Panc1 (cell line): ENCODE measurements at regions not wholly inside any gene's neighbourhood (a gene's known extent, or its start where the extent isn't known, plus 50 kb on each side); places are given as distances from the start of the nearest gene placed in this dataset.

Source experiments
- ATAC-seq: fragments of 200-7000 bp; cut with Tn5 transposase; 2 replicates; pipeline ENCODE4 v1.9.1; 2020; ENCODE audit warnings: mild to moderate bottlenecking, moderate library complexity
- BruUV-seq: library from RNA; stranded (reverse); fragments of 400-500 nt; replicated peaks from 2 replicates; lab custom pipeline; 2021; lab: Mats Ljungman, UMichigan
- CTCF ChIA-PET: fragments of 300-600 bp; sonication (Branson Sonifier 250); formaldehyde crosslinking; loops from one replicate; lab custom pipeline; 2022; ENCODE audit warnings: antibody characterized with exemption; lab: Charles Lee
- POLR2A ChIA-PET: fragments of 300-600 bp; sonication (Branson Sonifier 250); formaldehyde crosslinking; loops from one replicate; lab custom pipeline; 2022; ENCODE audit warnings: antibody characterized with exemption; lab: Charles Lee
- DNase-seq: peaks from one replicate; pipeline ENCODE4 v3.0.0-alpha.2; 2010; ENCODE audit warnings: low read depth, low spot score
- H3K27ac ChIP-seq: 2 replicates; pipeline ENCODE4 v1.5.1; 2011; ENCODE audit warnings: mild to moderate bottlenecking, low read length, inconsistent platforms
- H3K27me3 ChIP-seq: fragments of 200-500 bp; sonication (Bioruptor generic); 2 replicates; pipeline ENCODE4 v1.6.0; 2014; ENCODE audit warnings: low read length, inconsistent platforms; ENCODE audit not compliant: control insufficient read depth, insufficient read depth
- H3K36me3 ChIP-seq: fragments of 200-500 bp; sonication (Bioruptor generic); 2 replicates; pipeline ENCODE4 v1.5.1; 2014; ENCODE audit warnings: inconsistent platforms, mild to moderate bottlenecking, low read length, moderate library complexity; ENCODE audit not compliant: control insufficient read depth, insufficient read depth
- H3K4me1 ChIP-seq: 2 replicates; pipeline ENCODE4 v1.5.1; 2011; ENCODE audit warnings: inconsistent platforms, mild to moderate bottlenecking, low read length, moderate library complexity; ENCODE audit not compliant: control insufficient read depth, insufficient read depth
- H3K4me3 ChIP-seq, 2 experiments: 2 replicates each; pipeline ENCODE4 v1.5.1; 2011 to 2012; ENCODE audit warnings: low read depth in 2 of 2, low read length in 2 of 2, mild to moderate bottlenecking in 2 of 2, inconsistent platforms in 1 of 2, moderate library complexity in 1 of 2
- H3K9me3 ChIP-seq: fragments of 200-500 bp; sonication (Bioruptor generic); 2 replicates; pipeline ENCODE4 v1.5.1; 2014; ENCODE audit warnings: low read depth, mild to moderate bottlenecking, inconsistent platforms, low read length, moderate library complexity; ENCODE audit not compliant: control insufficient read depth, insufficient read depth
- POLR2AphosphoS5 ChIP-seq: IDR thresholded peaks from 2 replicates; pipeline ENCODE4 v1.6.1; 2012; ENCODE audit warnings: mild to moderate bottlenecking, low read depth, low read length, moderate library complexity
- SIN3A ChIP-seq: IDR thresholded peaks from 2 replicates; pipeline ENCODE4 v1.6.1; 2012; ENCODE audit warnings: low read depth, mild to moderate bottlenecking, low read length, moderate library complexity, borderline replicate concordance; ENCODE audit not compliant: insufficient read depth
- TCF7L2 ChIP-seq: IDR thresholded peaks from 2 replicates; pipeline ENCODE4 v1.6.1; 2011; ENCODE audit warnings: mild to moderate bottlenecking, low read depth, low read length, inconsistent platforms
- in situ Hi-C: cut with HindIII; loops from 2 replicates; pipeline ENCODE4 v1.10.0; 2016; ENCODE audit warnings: low sequenced_read_pairs, low pct_unique_long_range_greater_than_20kb
- intact Hi-C: fragments of 100-400 bp; cut with micrococcal nuclease; formaldehyde crosslinking; loops from one replicate; pipeline ENCODE4 v1.10.0; 2022; ENCODE audit not compliant: unreplicated experiment
- TF ChIP-seq, protein P1 (sequence below): fragments of 450-650 bp; IDR thresholded peaks from 2 replicates; pipeline ENCODE4 v1.5.1; 2017; ENCODE audit warnings: mild to moderate bottlenecking
- TF ChIP-seq, protein P2 (sequence below), 2 experiments: IDR thresholded peaks; 2 replicates each; pipeline ENCODE4 v1.6.1; 2011 to 2012; ENCODE audit warnings: low read depth in 2 of 2, control low read depth in 1 of 2, low read length in 1 of 2, mild to moderate bottlenecking in 1 of 2, moderate library complexity in 1 of 2; ENCODE audit not compliant: insufficient read depth in 1 of 2

DNA sequence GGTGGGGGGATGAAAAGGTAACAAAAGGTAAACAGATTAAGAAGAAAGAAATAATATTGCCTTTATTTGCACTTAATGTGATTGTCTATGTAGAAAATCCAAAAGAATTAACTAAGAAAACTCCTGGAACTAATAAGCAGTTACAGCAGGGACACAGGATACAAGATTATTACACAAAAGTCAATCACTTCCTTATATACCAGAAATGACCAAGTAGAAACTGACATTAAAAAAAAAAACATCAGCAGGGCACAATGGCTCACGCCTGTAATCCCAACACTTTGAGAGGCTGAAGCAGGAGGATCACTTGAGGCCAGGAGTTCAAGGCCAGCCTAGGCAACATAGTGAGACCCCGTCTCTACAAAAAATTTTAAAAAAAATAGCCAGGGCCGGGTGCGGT lies 123.2 kb upstream of the RIPOR2 start:
- intact Hi-C loops, result no loop called here
- CTCF ChIA-PET, result interaction anchor here (0.7 kb wide), 1 partner anchor 86 kb away, joined by 9 read pairs; no protein-coding TSS in a partner anchor
- Histone ChIP-seq H3K36me3 (no peaks in the 10 kb centered on the region), H3K27ac (no peak overlapping the region), H3K27me3 (no peaks in the 10 kb centered on the region), H3K4me3 (no peak overlapping the region), H3K9me3 (no peaks in the 10 kb centered on the region), H3K4me1 (no peaks in the 10 kb centered on the region)
- POLR2A ChIA-PET, result no interaction called here
- no peak for ATAC-seq
- no peak for DNase-seq
- in situ Hi-C loops, result no loop called here
- no TSS peak for BruUV-seq
- TF ChIP-seq, protein P1, sequence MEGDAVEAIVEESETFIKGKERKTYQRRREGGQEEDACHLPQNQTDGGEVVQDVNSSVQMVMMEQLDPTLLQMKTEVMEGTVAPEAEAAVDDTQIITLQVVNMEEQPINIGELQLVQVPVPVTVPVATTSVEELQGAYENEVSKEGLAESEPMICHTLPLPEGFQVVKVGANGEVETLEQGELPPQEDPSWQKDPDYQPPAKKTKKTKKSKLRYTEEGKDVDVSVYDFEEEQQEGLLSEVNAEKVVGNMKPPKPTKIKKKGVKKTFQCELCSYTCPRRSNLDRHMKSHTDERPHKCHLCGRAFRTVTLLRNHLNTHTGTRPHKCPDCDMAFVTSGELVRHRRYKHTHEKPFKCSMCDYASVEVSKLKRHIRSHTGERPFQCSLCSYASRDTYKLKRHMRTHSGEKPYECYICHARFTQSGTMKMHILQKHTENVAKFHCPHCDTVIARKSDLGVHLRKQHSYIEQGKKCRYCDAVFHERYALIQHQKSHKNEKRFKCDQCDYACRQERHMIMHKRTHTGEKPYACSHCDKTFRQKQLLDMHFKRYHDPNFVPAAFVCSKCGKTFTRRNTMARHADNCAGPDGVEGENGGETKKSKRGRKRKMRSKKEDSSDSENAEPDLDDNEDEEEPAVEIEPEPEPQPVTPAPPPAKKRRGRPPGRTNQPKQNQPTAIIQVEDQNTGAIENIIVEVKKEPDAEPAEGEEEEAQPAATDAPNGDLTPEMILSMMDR, result no peak
- TF ChIP-seq TCF7L2, result no peak
- TF ChIP-seq POLR2AphosphoS5, result no peak
- no peak for TF ChIP-seq SIN3A
- TF ChIP-seq, protein P2, sequence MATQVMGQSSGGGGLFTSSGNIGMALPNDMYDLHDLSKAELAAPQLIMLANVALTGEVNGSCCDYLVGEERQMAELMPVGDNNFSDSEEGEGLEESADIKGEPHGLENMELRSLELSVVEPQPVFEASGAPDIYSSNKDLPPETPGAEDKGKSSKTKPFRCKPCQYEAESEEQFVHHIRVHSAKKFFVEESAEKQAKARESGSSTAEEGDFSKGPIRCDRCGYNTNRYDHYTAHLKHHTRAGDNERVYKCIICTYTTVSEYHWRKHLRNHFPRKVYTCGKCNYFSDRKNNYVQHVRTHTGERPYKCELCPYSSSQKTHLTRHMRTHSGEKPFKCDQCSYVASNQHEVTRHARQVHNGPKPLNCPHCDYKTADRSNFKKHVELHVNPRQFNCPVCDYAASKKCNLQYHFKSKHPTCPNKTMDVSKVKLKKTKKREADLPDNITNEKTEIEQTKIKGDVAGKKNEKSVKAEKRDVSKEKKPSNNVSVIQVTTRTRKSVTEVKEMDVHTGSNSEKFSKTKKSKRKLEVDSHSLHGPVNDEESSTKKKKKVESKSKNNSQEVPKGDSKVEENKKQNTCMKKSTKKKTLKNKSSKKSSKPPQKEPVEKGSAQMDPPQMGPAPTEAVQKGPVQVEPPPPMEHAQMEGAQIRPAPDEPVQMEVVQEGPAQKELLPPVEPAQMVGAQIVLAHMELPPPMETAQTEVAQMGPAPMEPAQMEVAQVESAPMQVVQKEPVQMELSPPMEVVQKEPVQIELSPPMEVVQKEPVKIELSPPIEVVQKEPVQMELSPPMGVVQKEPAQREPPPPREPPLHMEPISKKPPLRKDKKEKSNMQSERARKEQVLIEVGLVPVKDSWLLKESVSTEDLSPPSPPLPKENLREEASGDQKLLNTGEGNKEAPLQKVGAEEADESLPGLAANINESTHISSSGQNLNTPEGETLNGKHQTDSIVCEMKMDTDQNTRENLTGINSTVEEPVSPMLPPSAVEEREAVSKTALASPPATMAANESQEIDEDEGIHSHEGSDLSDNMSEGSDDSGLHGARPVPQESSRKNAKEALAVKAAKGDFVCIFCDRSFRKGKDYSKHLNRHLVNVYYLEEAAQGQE (IDR thresholded peaks at IDR 0.05; ENCODE audit: insufficient read depth in 1 of 2, low read depth in 2 of 2, low read length in 1 of 2), result no peak

DNA sequence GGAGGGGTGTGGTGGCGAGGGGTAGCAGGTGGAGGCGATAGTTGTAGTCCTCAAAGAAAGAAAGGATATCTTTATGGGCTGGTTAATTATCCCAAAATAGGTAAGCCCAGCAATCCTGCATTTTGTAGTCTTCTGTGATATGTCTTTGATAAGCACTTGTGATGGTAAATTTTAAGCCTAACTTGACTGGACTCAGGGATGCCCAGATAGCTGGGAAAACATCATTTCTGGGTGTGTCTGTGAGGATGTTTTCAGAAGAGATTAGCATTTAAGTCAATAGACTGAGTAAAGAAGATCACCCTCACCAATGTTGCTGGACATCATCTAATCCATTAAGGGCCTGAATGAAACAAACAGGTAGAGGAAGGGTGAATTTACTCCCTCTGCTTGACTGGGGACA lies 124.8 kb upstream of the RIPOR2 start:
- in situ Hi-C loops, result no loop called here
- H3K9me3 ChIP-seq, result no peaks in the 10 kb centered on the region
- intact Hi-C loops, result no loop called here
- ATAC-seq (no peak), DNase-seq (no peak)
- no peak overlapping the region for H3K27ac ChIP-seq
- CTCF ChIA-PET, result no interaction called here
- H3K27me3 ChIP-seq, result no peaks in the 10 kb centered on the region
- no peaks in the 10 kb centered on the region for H3K4me1 ChIP-seq
- no peaks in the 10 kb centered on the region for H3K36me3 ChIP-seq
- no TSS peak for BruUV-seq
- TF ChIP-seq TCF7L2 (no peak), POLR2AphosphoS5 (no peak)
- TF ChIP-seq, protein P1, result no peak
- H3K4me3 ChIP-seq, result no peak overlapping the region
- POLR2A ChIA-PET, result no interaction called here
